ENCODE measurements at regions not wholly inside any gene's neighbourhood (a gene's known extent, or its start where the extent isn't known, plus 50 kb on each side); places are given as distances from the start of the nearest gene placed in this dataset.

DNA sequence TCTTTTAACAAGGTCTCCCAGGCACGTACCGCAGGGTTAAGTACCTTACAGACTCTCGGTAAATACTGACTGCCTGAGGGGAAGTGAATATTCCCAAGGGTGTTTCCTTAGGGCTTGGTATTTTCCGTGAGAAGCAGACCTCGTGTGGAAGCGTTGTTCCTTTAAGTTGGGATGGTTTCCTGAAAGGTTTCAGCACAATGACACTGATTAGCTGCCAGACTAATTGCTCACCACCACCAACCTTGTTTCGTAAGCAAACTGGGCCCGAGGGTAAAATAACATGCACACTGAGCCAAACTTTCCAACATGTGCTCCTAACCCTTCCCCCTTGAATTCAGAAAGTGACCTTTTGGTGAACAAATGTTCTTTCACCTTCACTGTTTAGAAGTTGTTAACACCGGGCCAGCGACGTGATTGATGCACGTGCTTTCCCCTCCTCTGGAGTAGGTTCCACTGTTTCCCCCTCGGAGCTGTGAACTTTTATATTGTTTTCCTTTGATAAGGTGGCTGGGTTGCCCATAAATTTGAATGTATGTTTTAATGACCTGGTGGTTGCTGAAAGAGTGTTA, 128.1 kb upstream of the RPS23 start:
- no peaks in the 10 kb centered on the region for H3K27me3 Mint-ChIP-seq
- H3K9me3 Mint-ChIP-seq: no peaks in the 10 kb centered on the region
- H3K27ac Mint-ChIP-seq: no peak overlapping the region
- no peaks in the 10 kb centered on the region for H3K36me3 Mint-ChIP-seq (ENCODE audit: low read depth)
- H3K4me3 Mint-ChIP-seq: no peak overlapping the region
- no peaks in the 10 kb centered on the region for H3K4me1 Mint-ChIP-seq (ENCODE audit: low read depth)

- H3K36me3 Mint-ChIP-seq (ENCODE audit: low read depth): no peaks in the 10 kb centered on the region
- no peaks in the 10 kb centered on the region for H3K4me1 Mint-ChIP-seq (ENCODE audit: low read depth)
- no peak overlapping the region for H3K27ac Mint-ChIP-seq
- no peaks in the 10 kb centered on the region for H3K9me3 Mint-ChIP-seq
- H3K4me3 Mint-ChIP-seq: no peak overlapping the region
- H3K27me3 Mint-ChIP-seq: no peaks in the 10 kb centered on the region
These were observed 127.6 kb upstream of the RPS23 start for GRCh38 chr5:82405618-82406204.

- Mint-ChIP-seq H3K27ac (no peak overlapping the region), H3K4me1 (ENCODE audit: low read depth) (no peaks in the 10 kb centered on the region), H3K9me3 (no peaks in the 10 kb centered on the region)
These were observed 127.0 kb upstream of the RPS23 start for GRCh38 chr5:82405161-82405560.

GRCh38 chr5:82404382-82404945, 126.3 kb upstream of the RPS23 start:
- Mint-ChIP-seq H3K36me3 (ENCODE audit: low read depth) (no peaks in the 10 kb centered on the region), H3K27me3 (no peaks in the 10 kb centered on the region), H3K27ac (no peak overlapping the region), H3K9me3 (no peaks in the 10 kb centered on the region), H3K4me3 (no peak overlapping the region), H3K4me1 (ENCODE audit: low read depth) (no peaks in the 10 kb centered on the region)

More at GRCh38 chr5:82405161-82405560, 127.0 kb upstream of the RPS23 start:
- Mint-ChIP-seq H3K27me3 (no peaks in the 10 kb centered on the region), H3K4me3 (no peak overlapping the region), H3K36me3 (ENCODE audit: low read depth) (no peaks in the 10 kb centered on the region)

DNA sequence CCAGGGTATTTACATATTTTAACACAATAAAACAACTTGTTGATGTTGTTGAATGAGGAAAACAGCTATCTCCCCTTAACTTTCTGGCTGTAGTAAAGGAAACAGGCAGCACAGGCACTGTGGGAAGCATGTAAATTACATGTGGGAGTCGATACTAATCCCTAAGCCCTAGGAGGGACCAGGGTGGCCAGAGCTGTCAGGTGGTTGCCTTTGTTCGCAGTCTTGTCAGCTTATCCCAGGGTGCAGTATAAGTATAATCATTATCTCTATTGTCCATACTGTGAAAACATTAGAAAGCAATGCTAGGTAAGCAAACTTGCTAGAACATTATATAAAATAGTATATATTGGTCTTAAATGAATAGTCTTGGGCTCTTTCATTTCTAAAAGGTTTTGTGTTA, 125.6 kb upstream of the RPS23 start:
- H3K4me1 Mint-ChIP-seq (ENCODE audit: low read depth): no peaks in the 10 kb centered on the region

GRCh38 chr5:82403026-82403425, 124.9 kb upstream of the RPS23 start:
- no peak overlapping the region for H3K27ac Mint-ChIP-seq
- no peaks in the 10 kb centered on the region for H3K27me3 Mint-ChIP-seq

More for the DNA sequence above, 125.6 kb upstream of the RPS23 start:
- H3K4me3 Mint-ChIP-seq: no peak overlapping the region
- H3K36me3 Mint-ChIP-seq (ENCODE audit: low read depth): no peaks in the 10 kb centered on the region
- no peaks in the 10 kb centered on the region for H3K27me3 Mint-ChIP-seq
- no peaks in the 10 kb centered on the region for H3K9me3 Mint-ChIP-seq
- H3K27ac Mint-ChIP-seq: no peak overlapping the region

DNA sequence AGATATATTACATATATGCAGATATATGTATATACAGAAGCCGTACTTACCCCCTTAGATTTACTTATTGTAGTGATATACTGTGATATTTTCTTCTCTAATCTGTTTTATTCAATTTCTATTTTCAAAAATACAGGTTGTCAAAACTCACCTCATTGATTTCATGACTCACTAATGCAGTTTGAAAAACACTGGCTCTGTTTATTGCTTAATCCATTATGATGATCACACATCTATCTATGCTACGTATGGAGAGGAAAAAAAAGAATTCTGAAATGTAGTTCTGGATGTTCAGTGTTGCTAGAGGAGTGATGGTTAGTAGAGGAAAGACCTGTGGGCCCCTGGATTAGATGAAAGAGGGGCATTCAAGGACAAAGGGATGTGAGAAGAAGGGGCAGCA, 121.0 kb upstream of the RPS23 start:
- no peaks in the 10 kb centered on the region for H3K36me3 Mint-ChIP-seq (ENCODE audit: low read depth)
- H3K27me3 Mint-ChIP-seq: no peaks in the 10 kb centered on the region
- H3K4me1 Mint-ChIP-seq (ENCODE audit: low read depth): no peaks in the 10 kb centered on the region
- H3K4me3 Mint-ChIP-seq: no peak overlapping the region
- no peaks in the 10 kb centered on the region for H3K9me3 Mint-ChIP-seq
- no peak overlapping the region for H3K27ac Mint-ChIP-seq

More at GRCh38 chr5:82403026-82403425, 124.9 kb upstream of the RPS23 start:
- Mint-ChIP-seq H3K4me1 (ENCODE audit: low read depth) (no peaks in the 10 kb centered on the region), H3K4me3 (no peak overlapping the region), H3K9me3 (no peaks in the 10 kb centered on the region), H3K36me3 (ENCODE audit: low read depth) (no peaks in the 10 kb centered on the region)

- Mint-ChIP-seq H3K36me3 (ENCODE audit: low read depth) (no peaks in the 10 kb centered on the region), H3K4me1 (ENCODE audit: low read depth) (no peaks in the 10 kb centered on the region), H3K4me3 (no peak overlapping the region), H3K27me3 (no peaks in the 10 kb centered on the region), H3K9me3 (no peaks in the 10 kb centered on the region), H3K27ac (no peak overlapping the region)
These were observed 119.7 kb upstream of the RPS23 start for GRCh38 chr5:82397741-82398320.

GRCh38 chr5:82396871-82397514, 118.8 kb upstream of the RPS23 start:
- Mint-ChIP-seq H3K27me3 (no peaks in the 10 kb centered on the region), H3K27ac (no peak overlapping the region), H3K4me3 (no peak overlapping the region)

DNA sequence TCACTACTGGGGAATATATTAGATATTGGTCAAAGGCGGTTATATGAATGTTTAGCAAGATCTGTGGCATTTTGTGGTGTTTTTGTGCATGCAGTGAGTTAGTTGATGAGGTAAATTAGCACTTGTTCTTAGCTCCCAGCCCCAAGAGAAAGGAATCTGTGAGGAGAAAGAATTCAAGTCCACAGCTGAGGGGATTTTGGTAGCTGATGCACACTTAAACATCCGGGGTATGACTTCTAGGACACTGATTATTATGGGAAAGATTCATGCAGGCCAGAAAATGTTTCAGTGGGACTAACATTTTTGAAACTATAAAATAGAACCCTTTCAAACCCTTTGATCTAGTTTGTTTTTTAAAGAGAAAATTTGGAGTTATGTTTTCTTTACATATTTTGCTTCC, 118.2 kb upstream of the RPS23 start:
- H3K4me3 Mint-ChIP-seq: no peak overlapping the region
- no peaks in the 10 kb centered on the region for H3K9me3 Mint-ChIP-seq
- H3K27me3 Mint-ChIP-seq: no peaks in the 10 kb centered on the region
- no peaks in the 10 kb centered on the region for H3K4me1 Mint-ChIP-seq (ENCODE audit: low read depth)
- no peak overlapping the region for H3K27ac Mint-ChIP-seq
- H3K36me3 Mint-ChIP-seq (ENCODE audit: low read depth): no peaks in the 10 kb centered on the region

More at GRCh38 chr5:82396871-82397514, 118.8 kb upstream of the RPS23 start:
- Mint-ChIP-seq H3K36me3 (ENCODE audit: low read depth) (no peaks in the 10 kb centered on the region), H3K4me1 (ENCODE audit: low read depth) (no peaks in the 10 kb centered on the region), H3K9me3 (no peaks in the 10 kb centered on the region)

DNA sequence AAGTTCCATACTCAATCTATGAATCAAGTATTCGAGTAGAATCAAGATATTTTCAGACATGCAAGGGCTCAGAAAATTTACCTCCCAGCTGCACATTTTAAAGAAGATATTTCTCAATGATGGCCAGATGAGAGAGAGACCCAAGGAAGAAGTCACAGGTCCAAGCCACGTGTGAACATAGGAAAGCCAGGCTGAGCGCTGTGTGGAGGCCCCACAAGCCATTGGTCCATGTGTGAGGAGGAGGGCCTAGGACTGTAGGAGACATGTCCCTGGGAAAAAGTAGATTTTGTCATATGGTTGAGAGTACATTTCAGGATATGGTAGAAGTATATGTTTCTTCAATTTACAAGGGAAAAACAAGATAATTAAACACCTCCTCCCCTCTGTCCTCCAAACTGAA, 115.8 kb upstream of the RPS23 start:
- Mint-ChIP-seq H3K27me3 (no peaks in the 10 kb centered on the region), H3K9me3 (no peaks in the 10 kb centered on the region), H3K4me1 (ENCODE audit: low read depth) (peaks cover 6% of the 10 kb centered on the region), H3K4me3 (no peak overlapping the region), H3K36me3 (ENCODE audit: low read depth) (no peaks in the 10 kb centered on the region), H3K27ac (no peak overlapping the region)

DNA sequence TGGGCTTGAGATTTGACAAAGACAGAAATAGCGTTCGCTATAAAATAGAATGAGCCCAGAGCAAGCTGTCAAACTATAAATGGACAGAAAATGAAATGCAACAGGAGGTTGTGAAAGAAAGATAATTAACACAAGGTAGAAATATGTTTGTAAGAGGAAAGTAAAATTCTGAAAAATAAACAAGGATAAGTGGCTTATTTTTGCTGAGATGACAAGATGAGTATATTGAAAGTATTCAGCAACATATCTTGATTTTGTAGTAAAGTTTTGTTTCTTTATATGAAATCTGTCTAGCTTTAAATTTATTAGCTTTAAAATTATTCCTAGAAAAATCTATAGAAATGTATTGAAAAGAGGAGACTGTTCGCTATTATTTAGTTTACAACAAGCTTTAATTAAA, 111.9 kb upstream of the RPS23 start:
- H3K4me3 Mint-ChIP-seq: no peak overlapping the region

DNA sequence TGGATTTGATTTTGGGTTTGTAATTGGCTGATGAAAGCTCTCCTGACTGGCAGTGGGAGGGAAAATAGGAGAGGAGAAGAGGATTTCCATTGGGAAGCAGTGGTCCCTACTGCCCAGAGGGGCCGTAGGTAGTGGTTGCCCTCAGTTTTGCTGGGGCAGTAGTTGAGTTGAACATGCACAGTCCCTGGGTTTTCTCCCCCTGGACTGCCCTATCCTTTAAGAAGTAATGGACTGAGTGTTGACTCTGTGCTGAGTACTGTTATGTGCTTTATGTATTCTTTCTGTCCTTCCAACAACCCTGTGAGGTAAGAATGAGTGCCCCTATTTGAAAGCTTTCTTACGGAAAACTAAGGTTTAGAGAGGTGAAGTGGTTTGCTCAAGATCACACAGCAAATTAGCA, 111.2 kb upstream of the RPS23 start:
- Mint-ChIP-seq H3K27ac (peak overlapping the region; percentile 57), H3K9me3 (no peaks in the 10 kb centered on the region), H3K36me3 (ENCODE audit: low read depth) (no peaks in the 10 kb centered on the region), H3K4me1 (ENCODE audit: low read depth) (peaks cover 10% of the 10 kb centered on the region), H3K4me3 (no peak overlapping the region), H3K27me3 (no peaks in the 10 kb centered on the region)

More for the DNA sequence above, 111.9 kb upstream of the RPS23 start:
- Mint-ChIP-seq H3K27me3 (no peaks in the 10 kb centered on the region), H3K9me3 (no peaks in the 10 kb centered on the region), H3K4me1 (ENCODE audit: low read depth) (peaks cover 10% of the 10 kb centered on the region), H3K36me3 (ENCODE audit: low read depth) (no peaks in the 10 kb centered on the region), H3K27ac (no peak overlapping the region)

DNA sequence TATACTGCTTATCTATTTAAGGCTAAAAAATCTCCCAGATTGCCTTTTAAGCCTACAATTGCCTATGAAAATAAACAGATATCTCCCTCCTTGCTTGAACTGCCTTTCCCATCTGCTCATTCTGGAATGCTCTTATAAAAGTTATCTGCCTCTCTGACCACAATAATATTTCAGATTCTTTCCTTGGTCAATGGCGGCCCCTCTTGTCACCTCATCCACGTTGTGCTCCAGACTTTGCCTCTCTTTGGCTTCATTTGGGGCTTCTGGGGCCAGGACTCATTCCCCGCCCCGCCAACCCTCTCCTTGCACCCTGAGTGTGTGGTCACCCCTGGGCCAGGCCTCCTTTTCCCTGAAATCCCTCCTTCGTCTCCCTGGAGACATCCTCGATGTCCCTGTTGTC, 110.0 kb upstream of the RPS23 start:
- Mint-ChIP-seq H3K36me3 (ENCODE audit: low read depth) (no peaks in the 10 kb centered on the region), H3K27ac (no peak overlapping the region), H3K4me3 (no peak overlapping the region), H3K9me3 (no peaks in the 10 kb centered on the region), H3K4me1 (ENCODE audit: low read depth) (peaks cover 10% of the 10 kb centered on the region), H3K27me3 (no peaks in the 10 kb centered on the region)

DNA sequence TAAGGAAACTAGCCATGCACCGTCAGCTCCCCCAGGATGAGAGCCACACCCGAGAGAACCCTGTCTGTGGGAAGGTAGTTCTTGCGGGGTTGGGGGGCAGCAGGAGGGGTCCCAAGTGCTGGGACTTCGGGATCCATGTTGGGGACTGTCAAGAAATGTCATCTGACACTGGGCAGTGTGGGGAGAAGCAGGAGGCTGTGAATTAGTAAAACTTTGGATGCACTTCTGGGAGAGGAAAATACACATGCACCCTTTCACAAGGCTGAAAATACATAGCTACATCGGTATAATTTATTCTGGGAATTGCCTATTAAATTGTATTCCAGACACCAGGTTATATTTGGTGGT, 109.6 kb upstream of the RPS23 start:
- Mint-ChIP-seq H3K4me1 (ENCODE audit: low read depth) (peaks cover 10% of the 10 kb centered on the region), H3K36me3 (ENCODE audit: low read depth) (no peaks in the 10 kb centered on the region), H3K27me3 (no peaks in the 10 kb centered on the region), H3K4me3 (no peak overlapping the region), H3K9me3 (no peaks in the 10 kb centered on the region), H3K27ac (no peak overlapping the region)

Data from stimulated activated naive CD8-positive, alpha-beta T cell treated with anti-CD3 and anti-CD28 coated beads, Interleukin-15, Interleukin-2, amounts not matched to agents 100 ng/mL and 50 ng/mL, for 24 hours (primary cell).